GM12891 (cell line): ENCODE measurements at regions not wholly inside any gene's neighbourhood (a gene's known extent, or its start where the extent isn't known, plus 50 kb on each side); places are given as distances from the start of the nearest gene placed in this dataset.

ENCODE experiments used
- DNase-seq: peaks from one replicate; pipeline ENCODE4 v3.0.0; 2011; ENCODE audit warnings: low spot score; ENCODE audit not compliant: insufficient read length
- FAIRE-seq: peaks from 2 replicates; lab custom pipeline; 2011; peaks lifted over from hg19 to GRCh38; lab: Jason Lieb, UNC
- PAX5 ChIP-seq: IDR thresholded peaks from 2 replicates; pipeline ENCODE4 v1.6.1; 2011; ENCODE audit warnings: low read length, moderate library complexity, mild to moderate bottlenecking; ENCODE audit not compliant: insufficient read depth, severe bottlenecking
- POLR2A ChIP-seq: IDR thresholded peaks from 2 replicates; pipeline ENCODE4 v1.6.1; 2011; ENCODE audit warnings: low read depth, low read length, control low read depth
- POLR2AphosphoS5 ChIP-seq: IDR thresholded peaks from 2 replicates; pipeline ENCODE4 v1.6.1; 2011; ENCODE audit warnings: low read depth, low read length, control low read depth
- POU2F2 ChIP-seq: IDR thresholded peaks from 2 replicates; pipeline ENCODE4 v1.6.1; 2011; ENCODE audit warnings: low read depth, mild to moderate bottlenecking, control low read depth, low read length, moderate library complexity
- SPI1 ChIP-seq: IDR thresholded peaks from 2 replicates; pipeline ENCODE4 v1.6.1; 2011; ENCODE audit warnings: low read depth, low read length, control low read depth
- TAF1 ChIP-seq: IDR thresholded peaks from 2 replicates; pipeline ENCODE4 v1.6.1; 2011; ENCODE audit warnings: low read depth, low read length, control low read depth

DNA sequence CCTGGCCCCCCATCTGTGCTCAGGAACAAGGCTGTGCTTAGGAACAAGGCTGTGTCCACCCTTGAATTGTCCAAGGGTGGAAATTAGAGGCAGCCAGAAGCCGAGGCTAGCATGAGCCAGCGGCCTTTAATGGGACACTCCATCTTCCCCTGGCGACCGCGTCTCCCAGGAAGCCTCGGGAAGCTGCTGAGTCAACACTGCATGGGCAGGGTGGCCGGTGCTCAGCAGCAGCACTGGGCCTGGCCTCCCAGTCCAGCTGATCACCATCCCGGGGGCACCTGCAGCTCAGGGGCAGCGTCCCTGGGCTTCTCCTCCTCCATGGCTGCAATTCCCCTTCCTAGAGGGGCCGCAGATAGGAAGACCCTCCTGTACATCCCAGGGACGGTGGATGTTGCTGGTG, 180.8 kb downstream of the ENGASE start:
- FAIRE-seq = no peak

GRCh38 chr17:79255046-79255445, 180.4 kb downstream of the ENGASE start:
- no peak for TF ChIP-seq PAX5
- TF ChIP-seq POLR2A = no peak
- TF ChIP-seq POLR2AphosphoS5 = no peak
- no peak for TF ChIP-seq TAF1
- no peak for TF ChIP-seq SPI1
- no peak for TF ChIP-seq POU2F2
- DNase-seq = no peak
- no peak for FAIRE-seq

More for the DNA sequence above, 180.8 kb downstream of the ENGASE start:
- DNase-seq = no peak
- TF ChIP-seq POLR2A (no peak), SPI1 (no peak), POLR2AphosphoS5 (no peak), POU2F2 (no peak), PAX5 (no peak), TAF1 (no peak)

GRCh38 chr17:79252886-79253285, 178.3 kb downstream of the ENGASE start:
- TF ChIP-seq PAX5 (no peak), SPI1 (no peak), POLR2A (no peak), TAF1 (no peak), POU2F2 (no peak), POLR2AphosphoS5 (no peak)
- DNase-seq (no peak), FAIRE-seq (no peak)

DNA sequence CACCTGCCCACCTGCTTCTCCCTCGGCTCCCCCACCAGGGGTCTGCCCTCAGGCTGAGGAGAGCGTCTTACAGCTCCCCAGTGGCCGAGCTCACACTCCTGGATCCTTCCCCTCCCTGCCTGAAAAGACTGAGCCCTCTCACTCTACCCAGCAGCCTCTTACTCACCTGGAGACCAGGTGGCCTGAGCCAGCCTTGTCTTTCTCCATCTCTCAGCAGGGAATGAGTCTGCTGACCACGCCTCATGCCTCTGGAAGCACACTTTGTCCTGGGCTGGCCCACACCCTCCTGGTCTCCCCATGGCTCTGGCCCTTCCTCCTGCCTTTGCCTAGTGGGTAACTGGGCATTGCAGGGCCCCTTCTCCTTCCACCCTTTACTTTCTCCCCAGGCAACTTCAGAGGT, 177.2 kb downstream of the ENGASE start:
- FAIRE-seq (no peak), DNase-seq (no peak)
- no peak for TF ChIP-seq SPI1
- TF ChIP-seq POLR2AphosphoS5 = no peak
- TF ChIP-seq PAX5 = no peak
- TF ChIP-seq POU2F2 = no peak
- TF ChIP-seq POLR2A = no peak
- no peak for TF ChIP-seq TAF1

- TF ChIP-seq PAX5 (no peak), POLR2AphosphoS5 (no peak), SPI1 (no peak), POU2F2 (no peak), POLR2A (no peak), TAF1 (no peak)
- FAIRE-seq = no peak
- no peak for DNase-seq
Observed at GRCh38 chr17:79249929-79250521, 175.4 kb downstream of the ENGASE start.

- DNase-seq (no peak), FAIRE-seq (no peak)
- TF ChIP-seq SPI1 = no peak
- TF ChIP-seq PAX5 = no peak
- no peak for TF ChIP-seq POU2F2
- no peak for TF ChIP-seq TAF1
- TF ChIP-seq POLR2A = no peak
- TF ChIP-seq POLR2AphosphoS5 = no peak
Observed at GRCh38 chr17:79248843-79249493, 174.3 kb downstream of the ENGASE start.

- FAIRE-seq = no peak
- TF ChIP-seq SPI1 = no peak
- no peak for TF ChIP-seq TAF1
- no peak for TF ChIP-seq PAX5
- no peak for TF ChIP-seq POU2F2
- no peak for TF ChIP-seq POLR2A
- no peak for DNase-seq
Observed at GRCh38 chr17:79246225-79247190, 171.9 kb downstream of the ENGASE start.

- no peak for DNase-seq
- no peak for TF ChIP-seq PAX5
- TF ChIP-seq POU2F2 = no peak
- TF ChIP-seq POLR2AphosphoS5 = no peak
- no peak for FAIRE-seq
Observed at GRCh38 chr17:79244665-79245064, 170.0 kb downstream of the ENGASE start.

- TF ChIP-seq PAX5 = no peak
- no peak for TF ChIP-seq POLR2A
- TF ChIP-seq POLR2AphosphoS5 = no peak
- TF ChIP-seq SPI1 = no peak
- no peak for TF ChIP-seq TAF1
- TF ChIP-seq POU2F2 = no peak
- FAIRE-seq (no peak), DNase-seq (no peak)
Observed at GRCh38 chr17:79243996-79244395, 169.4 kb downstream of the ENGASE start.
